ENCODE measurements at regions not wholly inside any gene's neighbourhood (a gene's known extent, or its start where the extent isn't known, plus 50 kb on each side); places are given as distances from the start of the nearest gene placed in this dataset.

GRCh38 chr11:38300570-38300969 lies 1702.5 kb upstream of the RAG2 start:
- Mint-ChIP-seq H3K27ac (no peak overlapping the region), H3K4me1 (peaks cover 6 to 7% of the 10 kb centered on the region in 2 experiments), H3K4me3 (no peak overlapping the region), H3K9me3 (peaks cover 1 to 3% of the 10 kb centered on the region in 2 experiments), H3K27me3 (ENCODE audit: low read depth) (no peaks in the 10 kb centered on the region), H3K36me3 (ENCODE audit: insufficient read depth in 1 of 3, low read depth in 3 of 3) (peaks cover 1 to 3% (median 2%) of the 10 kb centered on the region in 3 experiments; a peak in 5 of 7 replicates)
- Histone ChIP-seq H3K79me2 (ENCODE audit: insufficient read depth, low read length) (no peaks in the 10 kb centered on the region), H3K9ac (ENCODE audit: extremely low read depth, insufficient read length, low read length) (no peak overlapping the region), H2BK20ac (ENCODE audit: low read depth, low read length, poor library complexity, severe bottlenecking) (no peak overlapping the region), H3K4ac (ENCODE audit: low read depth, low read length) (no peak overlapping the region), H3K4me1 (ENCODE audit: insufficient read depth, low read length) (no peaks in the 10 kb centered on the region; the same call in 1 of the 2 replicates), H3K18ac (ENCODE audit: insufficient read length, low read depth, low read length) (no peak overlapping the region), H3K27me3 (ENCODE audit: insufficient read depth, low read length) (no peaks in the 10 kb centered on the region), H3K9me3 (ENCODE audit: control insufficient read depth, low read depth, low read length) (no peaks in the 10 kb centered on the region), H4K20me1 (ENCODE audit: control insufficient read depth, insufficient read depth, insufficient read length) (no peaks in the 10 kb centered on the region), H3T11ph (ENCODE audit: low read length) (no peak overlapping the region), H3K79me1 (ENCODE audit: insufficient read depth, low read depth, low read length, poor library complexity, severe bottlenecking) (no peaks in the 10 kb centered on the region), H3K27ac (ENCODE audit: insufficient read length, low read depth, low read length) (no peak overlapping the region), H3K23me2 (ENCODE audit: insufficient read length, low read depth, low read length, poor library complexity, severe bottlenecking) (no peaks in the 10 kb centered on the region), H2BK120ac (ENCODE audit: low read depth, low read length, poor library complexity, severe bottlenecking) (no peak overlapping the region), H3K4me2 (ENCODE audit: insufficient read depth, insufficient read length, low read length) (no peak overlapping the region), H3K23ac (ENCODE audit: insufficient read length, low read depth, low read length) (no peak overlapping the region), H2AK5ac (ENCODE audit: insufficient read length, low read length) (no peak overlapping the region), H4K5ac (ENCODE audit: insufficient read length, low read depth, low read length) (no peak overlapping the region), H2BK5ac (ENCODE audit: insufficient read length, low read length) (no peak overlapping the region), H2BK15ac (ENCODE audit: low read depth, low read length) (no peak overlapping the region), H4K91ac (ENCODE audit: insufficient read length, low read depth, low read length) (no peak overlapping the region), H2AFZ (ENCODE audit: low read length) (no peak overlapping the region), H4K8ac (replicated peaks; ENCODE audit: insufficient read length, low read depth, low read length) (no peak overlapping the region), H3K14ac (ENCODE audit: insufficient read depth, low read length) (no peak overlapping the region), H3K56ac (ENCODE audit: insufficient read length, low read depth, low read length) (no peak overlapping the region), H2BK12ac (ENCODE audit: insufficient read length, low read depth, low read length) (no peak overlapping the region)
- WGBS (ENCODE audit: extremely low coverage, insufficient read length, low lambda C conversion rate) = no CpG with 5 or more reads among the region's 2 CpGs
- DNase-seq = no peak
- no peak for TF ChIP-seq CTCF (conservative IDR thresholded peaks at IDR 0.05)
